SK-N-SH treated with all-trans-retinoic acid at 6 μM for 48 hours (cell line): ENCODE measurements at regions not wholly inside any gene's neighbourhood (a gene's known extent, or its start where the extent isn't known, plus 50 kb on each side); places are given as distances from the start of the nearest gene placed in this dataset.

Experiments used
- ATAC-seq: fragments of 200-7000 bp; cut with Tn5 transposase; 3 replicates; pipeline ENCODE4 v1.9.1; 2020; ENCODE audit warnings: mild to moderate bottlenecking, moderate library complexity
- ARNTL ChIP-seq: fragments of 450-650 bp; formaldehyde crosslinking; IDR thresholded peaks from 2 replicates; pipeline ENCODE4 v1.5.0; 2020; ENCODE audit warnings: low read depth, mild to moderate bottlenecking, moderate library complexity, borderline replicate concordance
- BACH2 ChIP-seq: fragments of 250-450 bp; sonication (Bioruptor Pico); IDR thresholded peaks from 2 replicates; pipeline ENCODE4 v1.9.0; 2021; ENCODE audit warnings: mild to moderate bottlenecking, borderline replicate concordance
- CSDC2 ChIP-seq: fragments of 250-450 bp; sonication (Bioruptor Pico); IDR thresholded peaks from 2 replicates; pipeline ENCODE4 v1.5.0; 2020; ENCODE audit warnings: mild to moderate bottlenecking, moderate library complexity
- ESRRG ChIP-seq: fragments of 250-450 bp; sonication (Bioruptor Pico); IDR thresholded peaks from 2 replicates; pipeline ENCODE4 v1.6.1; 2021; ENCODE audit warnings: mild to moderate bottlenecking
- ISL1 ChIP-seq: fragments of 250-450 bp; sonication (Bioruptor Pico); IDR thresholded peaks from 2 replicates; pipeline ENCODE4 v2.1.2; 2022; ENCODE audit warnings: mild to moderate bottlenecking, moderate library complexity
- PPARA ChIP-seq: fragments of 250-450 bp; sonication (Bioruptor Pico); IDR thresholded peaks from 2 replicates; pipeline ENCODE4 v1.5.0; 2020; ENCODE audit warnings: mild to moderate bottlenecking, borderline replicate concordance
- RARB ChIP-seq: fragments of 250-450 bp; sonication (Bioruptor Pico); IDR thresholded peaks from 2 replicates; pipeline ENCODE4 v1.8.0; 2021; ENCODE audit warnings: mild to moderate bottlenecking, moderate library complexity
- SNAI2 ChIP-seq: fragments of 250-450 bp; sonication (Bioruptor Pico); IDR thresholded peaks from 2 replicates; pipeline ENCODE4 v1.5.0; 2020; ENCODE audit warnings: mild to moderate bottlenecking, moderate library complexity
- TCF4 ChIP-seq: fragments of 250-450 bp; sonication (Bioruptor Pico); IDR thresholded peaks from 2 replicates; pipeline ENCODE4 v1.8.0; 2021; ENCODE audit warnings: mild to moderate bottlenecking, moderate library complexity, borderline replicate concordance
- TOX ChIP-seq: fragments of 250-450 bp; sonication (Bioruptor Pico); IDR thresholded peaks from 2 replicates; pipeline ENCODE4 v1.8.0; 2021; ENCODE audit warnings: mild to moderate bottlenecking, moderate library complexity, borderline replicate concordance
- ZC3H10 ChIP-seq: fragments of 250-450 bp; sonication (Bioruptor Pico); IDR thresholded peaks from 2 replicates; pipeline ENCODE4 v1.5.1; 2021; ENCODE audit warnings: mild to moderate bottlenecking, moderate library complexity
- ZFP3 ChIP-seq: fragments of 250-450 bp; sonication (Bioruptor Pico); IDR thresholded peaks from 2 replicates; pipeline ENCODE4 v1.5.0; 2020; ENCODE audit warnings: mild to moderate bottlenecking, moderate library complexity
- ZNF565 ChIP-seq: fragments of 450-650 bp; formaldehyde crosslinking; conservative IDR thresholded peaks from 2 replicates; pipeline ENCODE4 v1.5.0; 2020; ENCODE audit warnings: low read depth, mild to moderate bottlenecking, moderate library complexity
- ZNF70 ChIP-seq: fragments of 450-650 bp; formaldehyde crosslinking; IDR thresholded peaks from 2 replicates; pipeline ENCODE4 v1.5.0; 2020; ENCODE audit warnings: mild to moderate bottlenecking, moderate library complexity
- ZNF8 ChIP-seq: fragments of 450-650 bp; formaldehyde crosslinking; IDR thresholded peaks from 2 replicates; pipeline ENCODE4 v1.5.0; 2020; ENCODE audit warnings: mild to moderate bottlenecking, moderate library complexity
- TF ChIP-seq, protein P1 (sequence below): fragments of 250-450 bp; sonication (Bioruptor Pico); IDR thresholded peaks from 2 replicates; pipeline ENCODE4 v1.5.1; 2020; ENCODE audit warnings: low read depth, mild to moderate bottlenecking, moderate library complexity
- TF ChIP-seq, protein P2 (sequence below): fragments of 250-450 bp; sonication (Bioruptor Pico); IDR thresholded peaks from 2 replicates; pipeline ENCODE4 v1.5.0; 2020; ENCODE audit warnings: mild to moderate bottlenecking, moderate library complexity
- TF ChIP-seq, protein P3 (sequence below): fragments of 250-450 bp; sonication (Bioruptor Pico); IDR thresholded peaks from 2 replicates; pipeline ENCODE4 v1.5.1; 2021; ENCODE audit warnings: mild to moderate bottlenecking, moderate library complexity
- TF ChIP-seq, protein P4 (sequence below): fragments of 250-450 bp; sonication (Bioruptor Pico); IDR thresholded peaks from 2 replicates; pipeline ENCODE4 v1.8.0; 2021; ENCODE audit warnings: low read depth, mild to moderate bottlenecking, moderate library complexity, borderline replicate concordance
- TF ChIP-seq, protein P5 (sequence below): fragments of 250-450 bp; sonication (Bioruptor Pico); IDR thresholded peaks from 2 replicates; pipeline ENCODE4 v1.8.0; 2020; ENCODE audit warnings: mild to moderate bottlenecking, moderate library complexity, borderline replicate concordance

DNA sequence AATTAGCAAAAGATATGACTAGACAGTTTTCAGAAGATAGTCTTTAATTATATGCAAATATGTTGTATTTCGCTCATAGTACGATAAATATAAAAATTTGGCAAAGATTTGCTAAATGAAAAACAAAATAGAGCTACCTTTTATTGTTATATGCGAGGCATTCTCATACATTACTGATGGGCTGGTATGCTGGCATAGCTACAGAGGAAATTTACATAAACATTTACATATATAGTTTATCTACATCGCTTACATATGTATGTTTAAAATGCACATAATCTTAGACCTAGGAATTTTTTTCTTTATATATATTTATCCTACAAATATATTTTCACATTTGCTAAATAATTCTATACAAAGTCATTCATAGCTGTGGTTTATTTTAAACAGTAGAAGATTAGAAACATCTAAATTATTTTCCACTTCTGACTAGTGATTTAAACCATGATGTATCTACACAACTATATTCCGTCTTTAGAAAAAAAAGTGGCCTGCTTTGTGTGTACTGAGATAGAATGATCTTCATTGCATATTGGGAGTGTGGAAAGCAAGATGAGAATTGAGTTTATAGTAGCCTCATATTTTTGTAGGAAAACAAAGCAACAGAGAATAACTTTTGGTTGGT is 1345.0 kb upstream of the SLC10A2 start:
- TF ChIP-seq, protein P1, sequence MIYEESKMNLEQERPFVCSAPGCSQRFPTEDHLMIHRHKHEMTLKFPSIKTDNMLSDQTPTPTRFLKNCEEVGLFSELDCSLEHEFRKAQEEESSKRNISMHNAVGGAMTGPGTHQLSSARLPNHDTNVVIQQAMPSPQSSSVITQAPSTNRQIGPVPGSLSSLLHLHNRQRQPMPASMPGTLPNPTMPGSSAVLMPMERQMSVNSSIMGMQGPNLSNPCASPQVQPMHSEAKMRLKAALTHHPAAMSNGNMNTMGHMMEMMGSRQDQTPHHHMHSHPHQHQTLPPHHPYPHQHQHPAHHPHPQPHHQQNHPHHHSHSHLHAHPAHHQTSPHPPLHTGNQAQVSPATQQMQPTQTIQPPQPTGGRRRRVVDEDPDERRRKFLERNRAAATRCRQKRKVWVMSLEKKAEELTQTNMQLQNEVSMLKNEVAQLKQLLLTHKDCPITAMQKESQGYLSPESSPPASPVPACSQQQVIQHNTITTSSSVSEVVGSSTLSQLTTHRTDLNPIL: no peak
- TF ChIP-seq SNAI2 (CRISPR knock-in tag) (no peak), ZNF70 (CRISPR knock-in tag) (no peak), RARB (CRISPR knock-in tag) (no peak), ZFP3 (CRISPR knock-in tag) (no peak), ESRRG (CRISPR knock-in tag) (no peak), TOX (CRISPR knock-in tag) (no peak), BACH2 (CRISPR knock-in tag) (no peak), TCF4 (CRISPR knock-in tag) (no peak), ZC3H10 (no peak), ZNF8 (CRISPR knock-in tag) (no peak), PPARA (CRISPR knock-in tag) (no peak), CSDC2 (no peak)
- TF ChIP-seq, protein P2, sequence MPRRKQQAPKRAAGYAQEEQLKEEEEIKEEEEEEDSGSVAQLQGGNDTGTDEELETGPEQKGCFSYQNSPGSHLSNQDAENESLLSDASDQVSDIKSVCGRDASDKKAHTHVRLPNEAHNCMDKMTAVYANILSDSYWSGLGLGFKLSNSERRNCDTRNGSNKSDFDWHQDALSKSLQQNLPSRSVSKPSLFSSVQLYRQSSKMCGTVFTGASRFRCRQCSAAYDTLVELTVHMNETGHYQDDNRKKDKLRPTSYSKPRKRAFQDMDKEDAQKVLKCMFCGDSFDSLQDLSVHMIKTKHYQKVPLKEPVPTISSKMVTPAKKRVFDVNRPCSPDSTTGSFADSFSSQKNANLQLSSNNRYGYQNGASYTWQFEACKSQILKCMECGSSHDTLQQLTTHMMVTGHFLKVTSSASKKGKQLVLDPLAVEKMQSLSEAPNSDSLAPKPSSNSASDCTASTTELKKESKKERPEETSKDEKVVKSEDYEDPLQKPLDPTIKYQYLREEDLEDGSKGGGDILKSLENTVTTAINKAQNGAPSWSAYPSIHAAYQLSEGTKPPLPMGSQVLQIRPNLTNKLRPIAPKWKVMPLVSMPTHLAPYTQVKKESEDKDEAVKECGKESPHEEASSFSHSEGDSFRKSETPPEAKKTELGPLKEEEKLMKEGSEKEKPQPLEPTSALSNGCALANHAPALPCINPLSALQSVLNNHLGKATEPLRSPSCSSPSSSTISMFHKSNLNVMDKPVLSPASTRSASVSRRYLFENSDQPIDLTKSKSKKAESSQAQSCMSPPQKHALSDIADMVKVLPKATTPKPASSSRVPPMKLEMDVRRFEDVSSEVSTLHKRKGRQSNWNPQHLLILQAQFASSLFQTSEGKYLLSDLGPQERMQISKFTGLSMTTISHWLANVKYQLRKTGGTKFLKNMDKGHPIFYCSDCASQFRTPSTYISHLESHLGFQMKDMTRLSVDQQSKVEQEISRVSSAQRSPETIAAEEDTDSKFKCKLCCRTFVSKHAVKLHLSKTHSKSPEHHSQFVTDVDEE (CRISPR knock-in tag): no peak
- TF ChIP-seq, protein P3, sequence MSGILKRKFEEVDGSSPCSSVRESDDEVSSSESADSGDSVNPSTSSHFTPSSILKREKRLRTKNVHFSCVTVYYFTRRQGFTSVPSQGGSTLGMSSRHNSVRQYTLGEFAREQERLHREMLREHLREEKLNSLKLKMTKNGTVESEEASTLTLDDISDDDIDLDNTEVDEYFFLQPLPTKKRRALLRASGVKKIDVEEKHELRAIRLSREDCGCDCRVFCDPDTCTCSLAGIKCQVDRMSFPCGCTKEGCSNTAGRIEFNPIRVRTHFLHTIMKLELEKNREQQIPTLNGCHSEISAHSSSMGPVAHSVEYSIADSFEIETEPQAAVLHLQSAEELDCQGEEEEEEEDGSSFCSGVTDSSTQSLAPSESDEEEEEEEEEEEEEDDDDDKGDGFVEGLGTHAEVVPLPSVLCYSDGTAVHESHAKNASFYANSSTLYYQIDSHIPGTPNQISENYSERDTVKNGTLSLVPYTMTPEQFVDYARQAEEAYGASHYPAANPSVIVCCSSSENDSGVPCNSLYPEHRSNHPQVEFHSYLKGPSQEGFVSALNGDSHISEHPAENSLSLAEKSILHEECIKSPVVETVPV: no peak
- ATAC-seq: no peak

DNA sequence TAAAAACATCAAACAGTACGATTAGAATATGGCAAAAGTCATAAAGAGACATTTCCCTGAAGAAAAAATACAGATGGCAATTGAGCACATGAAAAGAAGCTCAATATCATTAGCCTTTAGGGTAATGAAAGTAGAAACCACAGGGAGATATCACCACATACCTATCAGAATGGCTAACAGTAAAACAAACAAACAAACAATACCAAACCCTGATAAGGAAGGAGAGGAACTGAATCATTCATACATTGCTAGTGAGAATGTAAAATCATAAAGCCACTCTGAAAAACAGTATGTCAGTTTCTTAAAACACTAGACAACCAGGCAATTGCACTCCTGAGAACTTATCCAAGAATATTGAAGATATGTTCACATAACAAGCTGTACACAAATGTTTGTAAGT is 1342.5 kb upstream of the SLC10A2 start:
- ATAC-seq: no peak
- TF ChIP-seq, protein P3: no peak
- TF ChIP-seq ZFP3 (CRISPR knock-in tag) (no peak), ZNF565 (CRISPR knock-in tag) (no peak), TOX (CRISPR knock-in tag) (no peak), ISL1 (CRISPR knock-in tag) (no peak), CSDC2 (no peak), ZNF70 (CRISPR knock-in tag) (no peak), ZC3H10 (no peak), ARNTL (CRISPR knock-in tag) (no peak), TCF4 (CRISPR knock-in tag) (no peak)
- TF ChIP-seq, protein P4, sequence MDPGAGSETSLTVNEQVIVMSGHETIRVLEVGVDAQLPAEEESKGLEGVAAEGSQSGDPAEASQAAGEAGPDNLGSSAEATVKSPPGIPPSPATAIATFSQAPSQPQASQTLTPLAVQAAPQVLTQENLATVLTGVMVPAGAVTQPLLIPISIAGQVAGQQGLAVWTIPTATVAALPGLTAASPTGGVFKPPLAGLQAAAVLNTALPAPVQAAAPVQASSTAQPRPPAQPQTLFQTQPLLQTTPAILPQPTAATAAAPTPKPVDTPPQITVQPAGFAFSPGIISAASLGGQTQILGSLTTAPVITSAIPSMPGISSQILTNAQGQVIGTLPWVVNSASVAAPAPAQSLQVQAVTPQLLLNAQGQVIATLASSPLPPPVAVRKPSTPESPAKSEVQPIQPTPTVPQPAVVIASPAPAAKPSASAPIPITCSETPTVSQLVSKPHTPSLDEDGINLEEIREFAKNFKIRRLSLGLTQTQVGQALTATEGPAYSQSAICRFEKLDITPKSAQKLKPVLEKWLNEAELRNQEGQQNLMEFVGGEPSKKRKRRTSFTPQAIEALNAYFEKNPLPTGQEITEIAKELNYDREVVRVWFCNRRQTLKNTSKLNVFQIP (CRISPR knock-in tag): no peak
- TF ChIP-seq, protein P5, sequence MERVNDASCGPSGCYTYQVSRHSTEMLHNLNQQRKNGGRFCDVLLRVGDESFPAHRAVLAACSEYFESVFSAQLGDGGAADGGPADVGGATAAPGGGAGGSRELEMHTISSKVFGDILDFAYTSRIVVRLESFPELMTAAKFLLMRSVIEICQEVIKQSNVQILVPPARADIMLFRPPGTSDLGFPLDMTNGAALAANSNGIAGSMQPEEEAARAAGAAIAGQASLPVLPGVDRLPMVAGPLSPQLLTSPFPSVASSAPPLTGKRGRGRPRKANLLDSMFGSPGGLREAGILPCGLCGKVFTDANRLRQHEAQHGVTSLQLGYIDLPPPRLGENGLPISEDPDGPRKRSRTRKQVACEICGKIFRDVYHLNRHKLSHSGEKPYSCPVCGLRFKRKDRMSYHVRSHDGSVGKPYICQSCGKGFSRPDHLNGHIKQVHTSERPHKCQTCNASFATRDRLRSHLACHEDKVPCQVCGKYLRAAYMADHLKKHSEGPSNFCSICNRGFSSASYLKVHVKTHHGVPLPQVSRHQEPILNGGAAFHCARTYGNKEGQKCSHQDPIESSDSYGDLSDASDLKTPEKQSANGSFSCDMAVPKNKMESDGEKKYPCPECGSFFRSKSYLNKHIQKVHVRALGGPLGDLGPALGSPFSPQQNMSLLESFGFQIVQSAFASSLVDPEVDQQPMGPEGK: no peak
